ENCODE measurements at regions not wholly inside any gene's neighbourhood (a gene's known extent, or its start where the extent isn't known, plus 50 kb on each side); places are given as distances from the start of the nearest gene placed in this dataset.
"Not testable (repeated sequence)": the region's sequence is repeated elsewhere in the genome, so short reads cannot be mapped to it uniquely, and the experiment has no call there.

DNA sequence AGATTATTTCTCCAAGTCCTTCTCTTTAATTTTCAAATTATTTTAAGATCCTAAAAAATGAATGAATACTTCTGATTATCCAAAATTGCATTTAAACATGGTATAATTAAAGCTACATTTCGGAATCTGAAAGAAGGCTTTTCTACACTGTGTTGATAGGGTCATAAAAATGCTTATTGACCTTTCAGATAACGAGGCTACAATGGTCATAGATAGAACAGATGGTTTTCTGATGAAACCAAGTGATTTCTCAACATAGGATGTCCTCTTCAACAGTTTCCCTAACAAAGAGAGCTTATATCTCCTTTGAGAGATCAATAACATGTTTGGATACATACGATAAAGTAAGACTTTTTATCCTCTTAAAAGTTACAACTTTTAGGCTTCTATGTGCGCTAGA, 201.1 kb downstream of the PTH2R start:
- FAIRE-seq: no peak
- DNase-seq (ENCODE audit: insufficient read length, low spot score): no peak

DNA sequence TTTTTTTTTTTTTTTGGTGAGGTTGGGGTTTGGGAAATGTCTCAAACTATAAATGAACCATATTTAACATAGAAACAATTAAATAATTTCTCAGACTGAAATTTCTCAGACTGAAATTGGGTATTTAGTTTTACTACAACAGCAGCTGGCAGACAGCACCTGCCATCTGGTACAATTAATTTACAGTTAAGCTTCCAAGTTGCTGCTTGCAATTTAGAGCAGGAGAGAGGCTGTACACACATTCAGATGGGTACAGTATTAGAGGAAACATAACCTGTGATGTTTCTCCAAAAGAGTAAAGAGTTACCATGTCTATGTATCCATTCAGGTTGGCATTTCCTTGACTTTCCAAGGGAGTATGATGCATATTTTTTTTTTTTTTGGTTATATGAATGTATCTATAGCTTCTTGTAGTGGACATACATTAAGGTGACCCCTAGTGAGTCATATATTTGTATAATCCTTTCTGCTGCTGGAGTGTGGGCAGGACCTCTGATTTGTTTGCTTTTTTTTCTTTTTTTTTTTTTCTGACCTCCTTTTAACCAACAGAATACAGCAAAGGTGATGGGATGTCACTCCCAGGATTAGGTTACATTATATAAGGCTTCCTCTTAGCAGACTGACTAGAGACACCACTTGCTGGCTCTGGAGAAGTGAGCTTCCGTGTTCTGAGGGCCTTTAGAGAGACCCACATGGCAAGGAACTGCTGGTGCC, 201.7 kb downstream of the PTH2R start:
- DNase-seq (ENCODE audit: insufficient read length, low spot score): no peak
- FAIRE-seq: no peak

DNA sequence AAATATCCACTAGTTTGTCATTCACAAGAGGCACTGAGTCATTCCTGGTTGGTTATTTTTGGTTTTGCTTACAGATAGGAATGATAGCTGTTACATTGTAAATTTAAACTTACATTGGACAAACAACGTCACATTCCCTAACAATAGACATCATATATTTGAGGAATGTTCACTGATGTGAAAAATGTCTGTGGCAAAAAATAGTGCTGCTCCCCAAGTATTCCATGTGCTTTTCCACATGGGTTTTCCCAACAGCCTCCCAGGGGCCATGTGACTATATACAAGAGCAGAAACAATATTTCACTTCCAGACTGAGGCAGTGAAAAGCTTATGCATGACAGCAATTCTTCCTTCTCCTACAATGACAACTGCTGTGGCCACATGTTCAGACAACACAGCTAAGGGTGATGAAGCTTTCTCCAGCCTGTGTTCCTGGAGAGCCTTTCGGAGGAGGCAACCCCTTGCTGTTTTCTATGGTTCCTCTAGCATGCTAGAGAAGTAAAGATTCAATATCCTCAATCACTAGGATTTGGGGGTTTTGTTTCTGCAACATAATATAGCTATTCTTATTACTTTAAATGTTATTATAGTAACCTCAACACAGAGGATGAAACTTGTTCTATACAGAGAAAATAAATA, 202.7 kb downstream of the PTH2R start:
- FAIRE-seq (no peak), DNase-seq (ENCODE audit: insufficient read length, low spot score) (no peak)

DNA sequence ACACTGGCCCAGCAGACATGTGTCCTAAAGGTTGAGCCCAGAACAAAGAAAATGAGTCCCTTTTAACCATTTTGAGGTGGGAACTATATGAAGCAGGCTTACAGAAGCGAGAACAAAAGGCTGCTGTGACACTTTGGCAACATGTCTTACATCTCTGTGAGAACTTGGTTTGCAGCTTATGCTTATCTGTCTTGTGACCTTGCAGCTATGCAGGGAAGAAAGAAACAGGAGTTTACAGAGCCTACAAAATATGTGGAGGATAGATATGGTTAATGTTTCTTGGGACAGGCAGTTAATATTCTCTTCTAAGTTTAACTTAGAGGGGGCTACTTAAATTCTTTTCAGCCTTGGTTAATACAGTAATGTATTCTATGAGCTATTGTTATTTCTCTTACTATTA, 209.1 kb downstream of the PTH2R start:
- DNase-seq (ENCODE audit: insufficient read length, low spot score); FAIRE-seq: not testable (repeated sequence)

DNA sequence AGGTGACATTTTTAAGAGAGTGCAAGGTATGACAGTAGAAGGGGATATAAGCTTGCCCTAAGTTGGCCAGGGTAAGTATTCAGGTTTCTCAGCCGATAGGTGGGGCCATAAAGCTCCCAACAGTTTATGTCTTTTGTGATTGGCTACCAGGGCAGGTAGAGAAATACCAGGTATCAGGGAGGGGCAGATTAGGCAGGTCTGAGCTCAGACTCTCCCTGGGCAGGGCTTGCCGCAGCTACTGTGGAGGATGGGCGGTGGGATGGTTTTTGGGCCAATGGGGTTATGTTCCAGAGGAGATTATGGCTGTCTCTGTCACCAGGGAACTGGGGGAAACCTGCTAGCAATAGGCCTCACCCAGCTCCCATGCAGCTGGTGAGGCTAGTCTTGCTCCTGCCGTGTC, 211.6 kb downstream of the PTH2R start:
- DNase-seq (ENCODE audit: insufficient read length, low spot score) (no peak), FAIRE-seq (no peak)

DNA sequence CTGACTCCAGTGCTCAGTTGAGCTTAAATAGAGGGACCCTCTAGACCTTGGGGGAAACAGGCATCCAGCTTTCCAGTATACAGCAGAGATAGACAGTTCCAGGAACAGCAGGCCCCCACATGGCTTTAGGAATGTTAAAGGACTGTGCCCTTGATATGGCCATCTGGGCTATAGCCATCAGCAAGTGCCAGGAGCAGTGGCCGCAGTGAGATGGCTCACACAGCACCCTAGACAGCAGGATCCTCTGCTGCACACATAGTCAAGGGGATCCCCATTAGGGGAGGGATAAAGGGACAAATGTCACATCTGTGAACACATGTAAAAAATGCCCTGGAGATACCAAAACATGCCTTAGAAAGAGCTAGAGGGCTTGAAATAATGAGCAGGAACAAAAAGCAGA, 213.4 kb downstream of the PTH2R start:
- DNase-seq (ENCODE audit: insufficient read length, low spot score) (no peak), FAIRE-seq (no peak)

DNA sequence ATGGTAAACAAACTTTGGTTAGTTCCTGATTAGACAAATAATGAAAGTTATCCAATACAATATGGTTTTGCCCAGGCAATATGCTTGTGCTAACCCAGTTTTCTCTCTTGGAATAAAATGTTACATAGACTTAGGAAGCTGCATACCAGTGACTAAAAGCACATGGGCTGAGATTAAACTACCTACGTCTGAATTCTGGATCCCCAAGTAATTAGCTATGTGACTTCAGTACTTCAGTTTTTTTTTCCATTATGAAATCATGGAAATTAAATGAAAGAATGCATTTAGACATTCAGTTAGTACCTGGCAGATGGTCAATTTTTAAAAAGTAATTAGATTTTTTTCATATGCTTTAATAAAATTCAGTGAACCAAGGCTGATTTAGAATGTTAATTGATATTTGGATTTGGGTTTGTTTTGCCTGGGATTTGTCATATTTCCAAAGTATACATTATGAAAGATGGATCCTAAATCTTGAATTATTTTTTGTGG, 213.9 kb downstream of the PTH2R start:
- no peak for FAIRE-seq
- no peak for DNase-seq (ENCODE audit: insufficient read length, low spot score)

DNA sequence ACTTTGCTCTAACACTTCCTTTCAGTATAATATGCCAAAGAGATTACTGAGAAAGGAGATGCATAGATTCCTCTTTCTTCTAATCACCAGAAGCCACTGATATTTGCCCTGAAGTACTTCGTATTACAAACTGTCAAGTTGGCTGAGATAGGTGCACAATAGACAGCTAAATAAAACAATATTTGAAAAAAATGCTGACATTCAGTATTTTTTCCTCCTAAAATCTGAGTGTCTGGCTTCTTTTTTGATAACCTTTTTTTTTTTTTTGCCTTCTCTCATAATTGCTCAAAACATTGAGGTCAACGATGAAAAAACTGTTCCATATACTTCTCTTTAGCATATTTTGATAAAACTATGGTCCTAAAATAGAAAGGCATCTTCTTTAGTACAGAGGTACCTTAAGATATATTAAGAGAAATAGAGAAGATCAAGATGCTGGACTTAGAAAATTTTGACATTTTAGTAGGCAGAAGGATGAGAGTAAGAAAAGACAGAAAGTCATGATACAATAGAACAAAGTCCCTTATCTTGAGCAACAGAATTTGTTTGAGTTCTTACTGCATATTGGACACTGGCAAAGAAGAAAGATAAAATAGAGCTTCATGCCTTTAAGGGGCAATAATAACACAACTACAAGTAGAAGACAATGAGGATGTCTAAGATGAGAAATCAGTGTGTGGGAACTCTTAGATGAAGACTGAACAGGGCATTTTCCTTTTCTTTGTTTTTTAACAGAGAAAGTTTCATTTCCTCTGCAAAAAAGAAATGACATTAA, 220.7 kb downstream of the PTH2R start:
- DNase-seq (ENCODE audit: insufficient read length, low spot score): no peak
- FAIRE-seq: no peak

DNA sequence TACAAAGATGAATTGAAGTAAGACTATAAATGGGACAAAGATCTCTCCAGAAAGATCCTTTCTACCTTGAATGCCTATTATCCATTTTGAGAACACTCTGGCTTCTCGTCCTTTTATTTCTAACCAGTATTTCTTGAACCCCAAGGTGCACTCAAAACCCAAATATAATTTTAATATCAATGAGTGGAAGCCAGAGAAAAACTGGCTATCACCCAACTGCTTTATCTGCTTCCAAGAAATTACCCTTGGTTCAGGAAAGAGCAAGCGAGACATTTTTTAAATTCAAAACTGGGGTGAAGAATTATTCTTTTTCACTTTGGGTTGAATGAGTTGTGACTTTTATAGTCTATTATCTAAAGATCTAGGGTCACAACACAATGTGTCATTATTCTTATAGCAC, 221.3 kb downstream of the PTH2R start:
- no peak for FAIRE-seq
- no peak for DNase-seq (ENCODE audit: insufficient read length, low spot score)

DNA sequence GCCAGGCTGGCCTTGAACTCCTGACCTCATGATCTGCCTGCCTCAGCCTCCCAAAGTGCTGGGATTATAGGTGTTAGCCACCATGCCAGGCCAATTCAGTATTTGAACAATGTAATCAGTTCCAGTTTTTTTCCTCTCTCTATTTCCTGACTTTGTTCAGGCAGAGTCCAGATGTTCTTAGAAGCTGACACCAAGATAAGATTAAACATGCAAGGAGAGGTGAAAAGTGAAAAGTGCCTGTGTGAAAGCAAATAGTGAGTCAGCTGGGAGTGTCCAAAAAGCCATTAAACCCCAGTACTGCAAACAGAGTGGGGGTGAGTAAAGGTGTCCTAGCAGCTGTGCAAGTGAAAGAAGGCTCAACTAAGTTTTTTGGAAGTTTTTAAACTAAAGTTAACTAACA, 231.5 kb downstream of the PTH2R start:
- DNase-seq (ENCODE audit: insufficient read length, low spot score) (no peak), FAIRE-seq (no peak)

DNA sequence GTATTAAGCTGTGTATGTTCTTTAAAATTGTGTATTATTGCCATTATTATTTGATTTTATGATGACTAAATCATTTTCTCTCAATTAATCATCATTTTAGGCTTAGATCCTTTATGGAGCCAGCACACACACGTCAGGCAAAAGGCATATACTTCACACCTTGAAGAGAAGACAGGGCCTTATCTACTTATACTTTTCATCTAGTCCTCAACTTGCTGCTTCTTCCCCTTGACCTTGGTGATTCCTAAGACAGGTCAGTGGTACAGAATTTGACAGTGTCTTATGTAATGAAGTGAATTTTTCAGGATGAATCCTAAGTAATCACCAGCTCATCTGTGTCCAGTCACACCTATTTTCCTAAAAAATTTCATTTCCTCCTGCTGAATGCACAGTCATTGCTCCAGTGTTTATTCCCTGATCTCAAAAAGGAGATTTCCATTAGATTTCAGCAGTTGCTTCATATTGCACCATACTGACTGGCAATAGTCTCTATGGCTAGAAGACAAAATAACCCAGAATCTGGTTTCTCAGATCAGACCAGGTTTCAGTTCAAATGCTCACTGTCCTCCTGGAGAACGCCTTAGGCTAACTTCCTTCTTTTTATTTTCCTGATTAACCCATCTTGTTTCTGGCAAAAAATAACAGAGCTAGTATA, 235.7 kb downstream of the PTH2R start:
- no peak for DNase-seq (ENCODE audit: insufficient read length, low spot score)

DNA sequence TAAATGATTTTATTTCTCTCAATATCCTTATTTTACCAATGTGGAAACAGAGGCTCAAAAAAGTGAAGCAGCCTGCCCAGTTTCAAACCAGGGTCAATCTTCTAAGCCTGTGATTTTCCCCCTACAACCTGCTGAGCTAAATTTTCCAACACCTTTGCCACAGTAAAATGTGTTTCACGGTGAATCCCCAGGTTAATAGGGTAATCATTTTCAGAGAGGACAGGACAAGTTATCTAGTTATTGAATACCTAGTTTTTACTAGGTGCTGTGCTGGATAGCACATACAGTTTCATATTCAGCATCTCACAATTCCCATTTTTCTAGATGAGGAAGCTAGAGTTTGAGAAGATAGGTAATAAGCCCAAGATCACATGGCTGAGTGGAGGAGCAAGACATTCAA, 236.6 kb downstream of the PTH2R start:
- DNase-seq (ENCODE audit: insufficient read length, low spot score) (no peak), FAIRE-seq (no peak)

More for the DNA sequence above, 235.7 kb downstream of the PTH2R start:
- no peak for FAIRE-seq

DNA sequence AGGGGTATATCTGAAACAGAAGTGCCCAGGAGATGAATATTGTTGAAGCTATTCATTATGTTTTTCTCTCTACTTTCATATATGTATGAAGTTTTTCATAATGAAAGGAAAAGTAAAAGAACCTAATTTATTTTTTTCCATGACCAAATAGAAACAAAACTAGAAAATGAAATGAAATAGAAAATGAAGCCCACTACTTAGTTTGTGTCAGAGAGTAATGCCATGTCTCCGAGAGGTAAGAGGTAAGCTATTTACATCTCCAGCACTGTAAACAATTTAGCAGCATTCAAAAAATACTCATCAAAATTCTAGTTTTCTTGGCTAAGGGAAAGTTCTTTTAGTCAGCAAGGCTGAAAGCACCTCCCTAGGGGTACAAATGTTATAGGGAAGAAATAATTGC, 238.6 kb downstream of the PTH2R start:
- DNase-seq (ENCODE audit: insufficient read length, low spot score) (no peak), FAIRE-seq (no peak)

DNA sequence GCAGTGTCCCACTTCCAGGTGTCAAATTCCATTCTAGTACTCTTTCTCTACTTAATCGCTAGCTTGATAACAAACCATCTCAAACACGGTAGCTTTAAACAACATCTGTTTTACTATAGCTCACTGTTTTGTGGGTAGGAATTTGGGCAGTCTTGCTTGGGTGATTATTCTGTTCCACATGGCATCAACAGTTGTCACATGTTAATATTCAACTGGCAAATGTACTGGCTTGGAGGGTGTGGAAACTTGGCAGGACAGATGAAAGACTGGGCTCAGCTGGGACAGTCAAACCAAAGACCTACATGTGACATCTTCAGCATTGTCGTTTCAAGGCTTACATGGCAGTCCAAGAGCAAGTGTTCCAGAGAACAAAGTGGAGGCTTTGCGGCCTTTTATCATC, 241.8 kb downstream of the PTH2R start:
- DNase-seq (ENCODE audit: insufficient read length, low spot score) (no peak), FAIRE-seq (no peak)

DNA sequence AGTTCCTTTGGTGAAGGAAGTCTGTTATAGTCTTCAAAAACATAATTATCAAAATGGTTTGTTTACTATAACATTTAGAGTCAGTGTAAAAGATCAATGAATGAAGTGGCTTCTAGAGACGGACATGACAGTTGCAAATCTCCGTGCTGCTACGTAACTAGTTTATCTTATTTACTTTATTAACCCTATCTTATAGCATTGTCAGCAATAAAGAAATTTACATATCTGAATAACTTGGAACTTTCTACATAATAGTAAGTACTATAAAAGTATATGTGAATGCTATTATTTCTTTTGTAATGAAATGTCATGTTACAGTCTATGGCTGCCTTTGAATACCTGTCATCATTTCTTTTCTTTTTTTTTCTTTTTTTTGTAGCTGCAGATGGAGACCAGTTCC, 246.8 kb downstream of the PTH2R start:
- DNase-seq (ENCODE audit: insufficient read length, low spot score): no peak
- FAIRE-seq: no peak

DNA sequence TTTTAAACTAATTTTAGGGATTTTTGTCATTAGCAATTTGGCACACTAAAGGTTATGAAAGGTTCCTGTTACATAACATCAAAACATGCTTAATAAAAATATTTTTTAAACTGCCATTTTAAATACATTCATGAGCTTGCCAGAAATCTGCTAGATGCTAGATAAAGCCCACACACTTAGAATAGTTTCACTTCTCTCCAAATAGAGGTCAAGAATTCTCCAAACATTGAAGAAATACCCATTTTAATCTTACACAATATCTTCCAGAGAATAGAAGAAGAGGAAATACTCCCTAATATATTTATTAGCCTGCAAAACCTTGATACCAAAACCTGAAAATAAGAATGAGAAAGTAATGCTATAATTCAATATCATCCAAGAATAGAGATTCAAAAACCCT, 247.5 kb downstream of the PTH2R start:
- FAIRE-seq (no peak), DNase-seq (ENCODE audit: insufficient read length, low spot score) (no peak)

DNA sequence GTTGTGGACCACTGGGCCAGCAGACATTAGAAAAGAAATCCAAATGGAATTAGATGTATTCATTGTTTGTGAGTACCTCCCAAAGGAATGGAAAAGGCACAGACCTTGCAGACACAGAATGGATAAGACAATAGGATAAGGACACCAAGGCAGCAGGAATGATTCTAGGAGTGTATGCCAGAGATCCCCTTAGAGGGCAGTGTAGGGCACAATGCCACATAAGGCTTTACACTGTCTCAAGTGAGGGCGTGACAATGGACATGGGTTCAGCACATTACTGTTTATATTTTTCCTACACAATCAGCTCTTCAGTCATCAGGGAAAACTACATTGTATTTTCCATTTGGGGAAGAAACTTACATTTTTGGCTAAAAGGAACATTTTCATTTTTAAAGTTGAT, 250.9 kb downstream of the PTH2R start:
- FAIRE-seq: no peak

DNA sequence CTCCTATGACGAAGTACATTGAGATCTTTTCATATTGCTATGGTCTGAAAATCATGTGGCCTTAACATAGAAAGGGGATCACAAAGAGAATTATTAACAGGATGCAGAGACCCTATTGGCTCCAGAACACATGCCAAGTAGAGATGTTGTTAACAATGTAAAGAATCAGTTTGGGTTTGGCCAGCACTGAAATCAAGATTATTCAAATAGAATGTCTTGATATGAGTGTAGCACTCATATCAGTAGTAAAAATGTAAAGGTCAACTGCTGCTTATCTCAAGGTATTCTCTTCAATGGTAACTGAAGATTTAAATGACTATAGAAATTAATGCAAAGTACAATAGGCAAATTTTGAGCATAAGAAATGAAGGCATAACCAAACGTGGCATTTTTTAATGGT, 262.8 kb downstream of the PTH2R start:
- FAIRE-seq: no peak
- no peak for DNase-seq (ENCODE audit: insufficient read length, low spot score)

More for the DNA sequence above, 250.9 kb downstream of the PTH2R start:
- DNase-seq (ENCODE audit: insufficient read length, low spot score): no peak

DNA sequence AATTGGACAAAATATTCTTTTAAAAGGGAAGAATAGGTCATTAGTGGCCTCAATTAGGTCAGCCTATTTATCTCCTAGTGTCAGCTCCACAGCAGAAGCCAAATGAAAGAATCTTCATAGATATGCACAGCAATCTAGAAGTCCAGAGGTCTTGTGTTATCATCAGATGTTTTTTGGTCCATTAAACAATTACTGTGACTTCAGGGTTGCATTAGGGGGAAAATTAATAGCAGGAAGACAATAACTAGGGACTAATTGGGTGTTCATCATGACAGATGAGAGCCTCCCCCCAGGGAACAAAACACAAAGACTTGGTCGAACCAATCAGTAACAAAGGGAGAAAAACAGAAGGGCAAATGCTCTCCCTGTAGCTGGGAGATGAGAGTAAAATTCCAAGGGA, 264.7 kb downstream of the PTH2R start:
- FAIRE-seq (no peak), DNase-seq (ENCODE audit: insufficient read length, low spot score) (no peak)

DNA sequence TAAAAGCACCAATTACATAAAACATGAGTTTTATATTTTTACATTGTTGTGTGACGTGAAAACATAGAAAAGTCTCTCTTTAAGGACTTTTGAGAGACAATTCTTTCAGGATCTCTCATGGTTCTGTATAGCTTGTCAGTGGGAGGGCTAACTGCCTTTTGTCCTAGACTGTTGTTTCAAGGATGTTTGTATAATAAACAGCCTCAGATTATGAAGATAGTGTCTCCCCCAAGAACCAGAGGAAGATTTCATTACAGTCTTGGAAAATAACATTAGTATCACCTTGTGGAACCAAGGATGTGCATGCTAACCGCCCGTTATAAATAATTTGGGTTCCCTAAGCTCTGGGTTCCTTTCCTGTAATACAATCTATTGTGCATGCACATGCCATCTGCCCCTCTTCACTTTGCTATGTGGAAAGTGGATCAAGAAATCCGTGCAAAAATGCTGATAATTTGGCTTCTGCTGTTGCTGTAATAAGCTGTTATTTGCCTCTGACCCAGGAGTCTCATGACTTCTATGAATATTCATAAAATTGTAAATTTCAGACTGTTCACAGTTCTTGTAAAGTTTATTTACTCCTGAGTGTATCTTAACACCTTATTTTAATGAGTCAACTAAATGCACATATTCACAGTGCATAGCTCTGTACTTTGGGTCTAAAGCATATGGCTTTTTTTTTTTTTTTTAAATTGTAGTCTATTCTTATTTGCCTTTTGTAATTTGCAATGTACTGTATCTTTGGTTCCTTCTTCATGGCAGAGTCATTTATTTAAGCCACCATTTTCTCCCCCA, 265.5 kb downstream of the PTH2R start:
- FAIRE-seq: no peak

More for the DNA sequence above, 265.5 kb downstream of the PTH2R start:
- no peak for DNase-seq (ENCODE audit: insufficient read length, low spot score)

Data from GM19239 (cell line).